ENCODE measurements at regions not wholly inside any gene's neighbourhood (a gene's known extent, or its start where the extent isn't known, plus 50 kb on each side); places are given as distances from the start of the nearest gene placed in this dataset.
"Not testable (repeated sequence)": the region's sequence is repeated elsewhere in the genome, so short reads cannot be mapped to it uniquely, and the experiment has no call there.

DNA sequence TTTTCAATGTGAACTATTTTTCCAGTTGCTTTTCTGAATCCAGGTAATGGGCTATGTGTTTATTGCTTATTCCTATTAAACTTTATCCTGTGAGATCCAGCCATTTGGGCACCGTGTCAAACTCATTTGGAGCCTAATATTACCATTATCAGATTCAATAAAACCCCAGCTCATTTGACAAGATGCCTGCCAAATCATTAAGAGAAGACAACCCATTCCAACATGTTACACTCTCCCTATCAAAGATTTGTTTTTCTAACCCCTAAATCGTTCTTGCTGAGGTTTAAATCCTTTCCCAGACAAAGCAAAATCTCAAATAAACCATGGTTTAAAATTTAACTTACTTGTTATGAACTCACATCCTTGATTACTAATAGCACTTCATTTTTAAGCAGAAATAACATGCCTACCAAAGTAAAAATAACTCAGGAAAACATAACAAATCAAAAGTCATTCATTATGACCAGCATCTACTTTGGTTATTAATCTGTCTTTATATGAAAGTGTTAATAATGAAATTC is 130.0 kb upstream of the TCF21 start:
- DNase-seq: no peak

DNA sequence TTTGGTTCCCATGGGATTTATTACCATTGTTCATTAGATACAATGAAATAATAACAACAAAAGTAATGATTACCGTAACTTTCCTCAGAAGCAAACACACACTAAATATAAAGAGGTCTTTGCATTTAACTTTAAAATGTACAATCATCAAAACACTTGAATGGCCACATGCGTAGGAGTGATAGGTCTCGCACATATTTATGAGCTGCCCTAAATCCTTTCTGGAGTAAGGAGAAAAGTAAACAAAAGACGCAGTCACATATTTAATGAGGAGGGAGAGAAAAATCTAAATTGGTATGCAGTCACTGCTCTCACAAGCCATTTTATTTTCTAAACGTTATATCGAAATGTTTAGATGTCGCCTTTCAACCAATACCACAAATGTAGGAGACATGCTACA is 129.4 kb upstream of the TCF21 start:
- DNase-seq: no peak

- DNase-seq: no peak
These were observed 127.2 kb upstream of the TCF21 start for GRCh38 chr6:133761706-133762105.

DNA sequence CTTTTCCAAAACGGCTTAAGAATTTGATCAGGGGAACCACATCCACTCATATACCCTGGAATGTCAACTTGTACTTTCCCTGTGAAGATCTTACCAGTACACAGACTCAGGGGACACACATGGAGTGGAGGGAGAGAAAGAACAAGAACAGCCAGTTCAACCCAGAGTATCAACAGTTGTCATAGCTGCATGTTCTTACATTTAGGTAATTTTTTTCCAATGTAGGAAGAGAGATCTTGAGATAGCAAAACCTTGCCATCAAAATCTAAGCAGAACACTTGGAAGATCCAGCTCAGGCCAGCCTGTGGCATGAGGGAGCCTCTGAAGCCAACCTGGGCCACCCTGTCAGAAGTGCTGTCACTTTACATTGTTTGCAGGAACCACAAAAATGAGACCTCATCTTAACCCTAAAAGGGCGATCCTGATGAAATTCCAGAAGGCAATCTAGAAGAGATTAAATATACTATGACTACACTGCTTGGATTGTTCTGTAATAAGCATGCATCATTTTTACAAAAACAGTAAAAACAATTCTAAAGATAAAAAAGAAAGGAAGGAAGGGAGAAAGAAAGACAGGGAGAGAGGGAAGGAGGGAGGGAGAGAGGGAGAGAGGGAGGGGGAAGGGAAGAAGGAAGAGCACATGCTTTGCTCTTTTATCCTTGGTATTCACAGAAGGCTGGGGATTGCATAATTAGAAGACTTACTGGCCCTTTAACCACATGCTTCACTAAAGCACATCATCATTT is 124.7 kb upstream of the TCF21 start:
- DNase-seq: no peak

DNA sequence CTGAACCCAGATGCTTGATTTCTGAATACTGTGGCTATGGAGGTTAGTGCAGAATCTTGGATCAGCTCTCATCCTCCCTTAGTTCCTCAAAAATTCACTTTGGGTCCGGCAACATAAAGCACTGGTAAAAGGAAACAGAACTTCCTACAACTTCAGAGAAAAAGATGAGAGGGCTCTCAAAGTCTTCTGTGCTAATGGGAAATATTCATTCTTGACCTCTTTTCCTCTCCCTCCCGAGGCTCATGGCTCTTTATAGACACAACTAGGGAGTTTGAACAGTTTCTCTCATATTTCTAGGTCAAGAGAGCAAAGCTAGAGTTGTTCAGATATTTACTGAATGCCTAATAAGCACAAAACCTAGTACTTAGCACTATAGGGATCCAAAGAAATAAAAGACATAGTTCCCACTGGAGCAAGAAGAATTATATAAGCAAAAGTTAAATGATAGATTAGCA is 124.1 kb upstream of the TCF21 start:
- no peak for DNase-seq

DNA sequence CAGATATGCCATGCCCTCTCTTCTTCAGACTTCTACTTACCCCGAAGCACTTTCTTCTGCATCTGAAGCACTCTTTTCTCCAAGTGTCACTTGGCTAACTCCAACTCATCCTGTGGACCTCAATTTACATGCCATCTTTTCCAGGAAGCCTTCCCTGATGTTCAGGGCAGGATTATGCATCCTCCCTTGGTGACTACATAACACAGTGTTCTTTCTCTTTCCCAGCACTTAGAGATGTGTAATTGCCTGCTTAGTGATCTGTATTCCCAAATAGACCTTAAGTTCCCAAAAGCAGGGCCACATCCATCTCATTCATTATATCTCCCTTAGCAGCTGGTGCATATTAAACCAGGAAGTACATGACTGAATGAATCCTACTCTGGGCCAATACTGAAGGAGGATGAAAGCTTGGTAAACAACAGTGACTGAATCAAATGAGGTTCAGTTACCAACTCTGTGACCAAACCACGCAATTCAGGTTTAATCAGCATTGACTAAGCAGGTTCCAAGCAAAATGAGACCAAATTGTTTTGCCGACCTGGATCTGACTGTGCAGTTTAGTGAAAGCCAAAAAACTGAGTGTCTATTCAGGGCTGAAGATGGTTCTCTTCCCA is 121.4 kb upstream of the TCF21 start:
- DNase-seq: no peak

DNA sequence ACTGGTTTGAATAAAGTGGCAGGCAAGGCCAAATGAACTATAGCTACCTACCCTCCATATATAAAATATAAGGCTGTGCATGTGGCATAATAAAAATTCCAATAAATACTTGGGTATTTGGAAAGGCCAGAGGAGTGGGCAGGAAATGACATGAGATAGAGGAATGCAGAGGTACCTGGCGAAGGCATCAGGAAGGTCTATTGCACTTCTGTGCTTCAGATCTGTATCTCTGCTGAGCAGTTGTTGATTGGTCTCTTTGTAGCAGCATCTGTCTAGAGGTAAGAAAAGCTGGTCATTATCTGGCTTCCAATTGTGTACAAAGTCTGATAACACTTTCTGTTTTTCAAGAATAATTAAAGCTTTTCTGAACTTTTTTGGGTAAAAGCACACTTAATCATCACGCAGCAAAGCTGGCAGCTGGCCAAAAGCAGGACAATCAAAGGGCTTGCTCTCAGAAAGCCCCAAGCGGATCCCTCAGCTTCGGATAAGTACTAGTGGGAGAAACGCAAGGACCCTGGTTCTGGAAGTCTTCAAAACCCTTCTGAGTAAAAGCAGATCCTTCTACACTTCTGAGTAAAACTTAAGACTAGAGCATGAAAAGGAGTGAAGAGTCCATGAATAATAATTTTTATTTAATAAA is 120.1 kb upstream of the TCF21 start:
- no peak for DNase-seq

- DNase-seq: no peak
These were observed 119.5 kb upstream of the TCF21 start for GRCh38 chr6:133769463-133769862.

DNA sequence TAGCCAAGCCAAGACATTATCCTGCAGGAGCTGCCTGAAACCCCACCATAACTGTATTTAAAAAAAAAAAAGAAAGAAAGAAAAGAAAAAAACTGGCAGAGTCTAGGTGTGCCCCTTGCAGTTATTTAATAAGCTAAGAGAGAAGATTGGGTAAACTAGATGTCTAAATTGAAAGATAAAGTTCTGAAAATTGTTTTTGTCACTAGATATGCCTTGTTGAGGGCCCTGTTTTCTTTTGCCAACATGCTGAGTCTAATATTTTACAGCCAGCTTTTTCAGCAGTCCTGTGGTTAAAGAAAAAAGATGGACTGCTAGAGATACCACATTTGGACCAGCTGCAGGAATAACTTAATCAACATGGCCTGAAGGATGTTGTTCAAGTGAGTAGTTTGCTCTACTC is 116.3 kb upstream of the TCF21 start:
- DNase-seq: no peak

DNA sequence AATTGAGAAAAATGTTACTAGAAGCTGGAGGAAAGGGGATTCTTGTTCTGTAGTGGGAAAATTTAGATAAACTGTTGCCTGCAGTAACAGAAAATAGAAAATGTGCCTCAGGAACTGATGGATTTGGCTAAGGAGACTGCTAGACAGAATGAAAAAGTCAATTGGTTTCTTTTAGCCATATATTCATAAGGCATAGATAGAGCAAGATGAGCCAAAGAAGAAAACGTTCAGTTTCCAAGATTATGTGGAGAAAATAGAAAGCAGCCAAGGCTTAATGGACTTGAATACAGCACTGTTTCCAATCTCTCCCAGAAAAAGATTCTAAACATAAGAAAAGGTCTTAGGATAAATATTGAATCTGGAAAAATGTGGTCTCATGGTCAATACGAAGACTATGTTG is 115.1 kb upstream of the TCF21 start:
- DNase-seq: no peak

DNA sequence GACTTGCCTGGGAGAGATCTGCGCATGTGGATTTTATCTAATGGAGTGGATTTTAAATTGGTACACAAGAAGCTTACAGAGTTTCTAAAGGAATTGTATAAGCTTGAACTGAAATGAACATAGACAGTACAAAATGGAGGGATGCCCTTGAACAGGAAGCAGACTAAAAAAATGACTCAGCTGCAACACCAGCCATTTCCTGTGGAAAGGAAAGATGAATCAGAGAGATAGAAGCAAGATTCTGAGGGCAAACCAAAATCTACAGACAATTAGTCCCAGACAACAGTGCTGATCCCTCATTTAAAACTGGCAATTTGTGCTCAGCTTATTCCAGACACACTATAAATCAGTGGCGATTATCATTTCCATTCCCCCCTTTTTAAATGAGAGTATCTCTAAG is 114.6 kb upstream of the TCF21 start:
- DNase-seq: no peak

GRCh38 chr6:133778414-133779130 is 110.3 kb upstream of the TCF21 start:
- no peak for DNase-seq

GRCh38 chr6:133779916-133780695 is 108.8 kb upstream of the TCF21 start:
- no peak for DNase-seq

DNA sequence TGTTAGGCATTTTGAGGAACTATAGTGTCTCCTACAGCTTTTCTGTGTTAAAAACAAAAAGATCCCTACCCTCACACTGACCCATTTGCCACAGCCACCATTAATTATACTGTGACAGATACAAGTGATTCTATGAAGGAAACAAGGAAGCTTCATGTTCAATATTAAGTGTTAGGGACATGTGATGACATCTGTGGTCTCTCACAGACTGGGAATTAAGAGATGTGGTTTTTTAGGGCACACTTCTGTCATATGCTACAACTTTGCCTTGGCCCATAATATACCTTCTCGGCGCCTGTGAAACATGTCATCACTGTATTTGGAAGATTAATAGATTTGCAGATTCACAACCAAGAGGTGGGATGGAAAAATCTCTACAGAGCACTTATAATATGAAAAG is 102.9 kb upstream of the TCF21 start:
- DNase-seq: no peak

DNA sequence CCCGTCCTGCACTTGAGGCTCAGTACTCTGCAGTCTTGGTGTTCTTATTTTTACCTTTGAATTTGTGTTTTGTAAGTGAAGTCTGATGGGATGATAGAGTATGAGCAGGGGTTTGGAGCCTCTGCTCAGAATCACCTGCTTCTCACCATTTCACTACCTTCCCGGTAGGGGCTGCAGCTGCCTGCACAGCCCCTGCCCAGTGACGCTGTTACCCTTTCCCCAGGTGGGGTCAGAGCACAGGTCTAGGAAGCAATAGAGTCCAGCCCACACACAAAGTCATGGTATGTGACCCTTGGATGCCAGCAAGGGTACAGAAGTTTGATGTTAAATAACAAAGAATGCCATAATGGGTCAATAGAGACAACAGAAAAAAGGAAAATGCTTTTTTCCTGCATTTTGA is 101.8 kb upstream of the TCF21 start:
- no peak for DNase-seq

DNA sequence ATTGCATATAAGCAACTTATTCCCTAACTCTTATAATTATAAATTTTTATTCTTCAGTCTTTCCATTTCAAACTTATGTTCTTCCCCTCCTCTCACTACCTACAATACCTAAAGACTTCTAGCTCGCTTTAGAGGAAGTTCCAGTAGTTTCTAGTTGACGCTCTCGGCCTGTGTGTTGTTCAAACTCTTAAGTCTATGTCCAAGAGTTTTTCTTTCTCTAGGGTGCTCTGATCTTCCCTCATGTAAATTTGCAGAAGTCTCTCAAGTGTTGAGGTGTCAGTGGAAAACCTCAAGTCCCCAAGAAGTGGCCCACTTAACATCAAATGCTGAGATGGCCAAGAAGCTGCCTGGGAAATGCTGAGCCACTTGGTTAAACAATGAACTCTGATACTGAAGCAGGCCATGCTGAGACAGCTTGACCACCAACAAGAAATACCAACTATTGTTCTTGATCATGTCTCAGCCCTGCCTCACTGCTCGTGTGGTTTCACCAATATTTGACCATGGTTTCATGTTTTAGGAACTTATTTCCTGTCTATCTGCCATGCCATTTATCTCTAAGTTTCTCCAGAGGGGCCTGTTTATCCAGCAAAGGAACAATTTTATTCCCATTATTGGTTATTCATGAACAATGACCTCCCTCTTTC is 100.9 kb upstream of the TCF21 start:
- no peak for DNase-seq

DNA sequence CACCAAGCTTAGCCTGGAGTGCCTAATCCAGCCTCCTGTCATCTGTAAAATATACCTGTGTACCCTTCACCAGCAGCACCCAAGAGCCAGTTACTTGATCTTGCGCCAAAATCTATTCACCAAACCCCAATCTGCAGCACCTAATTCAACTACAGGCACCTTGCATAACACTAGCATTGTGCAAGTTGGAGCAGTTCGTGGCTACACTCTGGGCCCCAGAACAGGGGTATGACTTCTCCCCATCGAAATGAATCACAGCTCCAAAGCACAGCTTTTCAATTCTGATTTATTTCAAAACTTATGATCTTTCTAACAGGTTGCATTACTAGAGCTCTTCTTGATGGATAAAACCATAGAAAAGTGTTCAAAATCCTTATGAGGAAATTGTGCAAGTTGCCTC is 100.4 kb upstream of the TCF21 start:
- DNase-seq: no peak

- not testable (repeated sequence) for DNase-seq
These were observed 99.5 kb upstream of the TCF21 start for GRCh38 chr6:133789449-133789848.

DNA sequence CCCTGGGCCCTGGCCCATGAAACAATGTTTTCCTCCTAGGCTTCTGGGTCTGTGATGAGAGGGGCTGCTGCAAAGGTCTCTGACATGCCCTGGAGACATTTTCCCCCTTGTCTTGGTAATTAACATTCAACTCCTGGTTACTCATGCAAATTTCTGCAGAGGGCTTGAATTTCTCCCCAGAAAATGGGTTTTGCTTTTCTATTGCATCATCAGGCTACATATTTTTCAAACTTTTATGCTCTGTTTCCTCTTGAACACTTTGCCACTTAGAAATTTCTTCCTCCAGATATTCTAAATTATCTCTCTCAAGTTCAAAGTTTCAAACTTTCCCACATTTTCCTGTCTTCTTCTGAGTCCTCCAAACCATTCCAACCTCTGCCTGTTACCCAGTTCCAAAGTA is 98.2 kb upstream of the TCF21 start:
- not testable (repeated sequence) for DNase-seq

- DNase-seq: not testable (repeated sequence)
These were observed 93.9 kb upstream of the TCF21 start for GRCh38 chr6:133795051-133795450.

GRCh38 chr6:133796235-133796634 is 92.7 kb upstream of the TCF21 start:
- no peak for DNase-seq

GRCh38 chr6:133799043-133799442 is 89.9 kb upstream of the TCF21 start:
- no peak for DNase-seq

All from activated effector memory CD4-positive, alpha-beta T cell treated with Interleukin-2 at 50 U/mL for 16 hours (primary cell).